HS-5 (cell line): ENCODE measurements at regions not wholly inside any gene's neighbourhood (a gene's known extent, or its start where the extent isn't known, plus 50 kb on each side); places are given as distances from the start of the nearest gene placed in this dataset.
A peak's percentile ranks its signal among the peaks of the same experiment; 100 is the strongest.

Source experiments
- DNase-seq: peaks from one replicate; pipeline ENCODE4 v3.0.0-alpha.2; 2012; ENCODE audit warnings: low read depth

DNA sequence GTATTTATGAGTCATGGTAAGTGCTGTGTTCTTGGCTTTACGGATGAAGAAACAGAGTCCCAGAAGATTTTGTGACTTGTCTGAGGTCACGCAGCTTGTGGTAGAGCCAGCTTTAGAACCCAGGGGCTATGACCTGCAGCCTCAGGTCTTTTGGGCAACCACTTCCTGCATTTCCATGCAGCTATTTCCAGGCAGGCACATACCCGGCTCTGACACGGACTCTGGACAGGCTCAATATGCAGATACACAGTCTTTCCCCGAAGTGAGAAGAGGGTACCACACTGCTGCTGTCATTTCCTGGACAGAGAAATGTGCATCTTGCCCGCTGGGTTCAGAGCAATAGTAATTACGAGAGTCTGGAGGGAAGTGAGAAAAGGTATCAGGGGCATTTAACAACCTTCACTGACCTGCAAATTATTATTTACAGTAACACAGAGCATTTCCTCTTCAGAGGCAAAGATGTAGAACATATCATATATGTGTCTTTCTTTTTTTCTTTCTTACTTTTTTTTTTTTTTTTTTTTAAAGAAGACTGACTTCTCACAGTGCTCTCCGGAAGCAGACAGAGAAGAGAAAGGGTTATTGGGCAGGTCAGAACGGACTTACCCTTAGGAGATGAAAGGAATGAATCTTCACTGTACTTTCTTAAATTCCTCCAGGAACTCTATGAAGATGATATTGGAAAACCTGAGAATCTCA lies 185.1 kb downstream of the CLIC5 start:
- DNase-seq = no peak

DNA sequence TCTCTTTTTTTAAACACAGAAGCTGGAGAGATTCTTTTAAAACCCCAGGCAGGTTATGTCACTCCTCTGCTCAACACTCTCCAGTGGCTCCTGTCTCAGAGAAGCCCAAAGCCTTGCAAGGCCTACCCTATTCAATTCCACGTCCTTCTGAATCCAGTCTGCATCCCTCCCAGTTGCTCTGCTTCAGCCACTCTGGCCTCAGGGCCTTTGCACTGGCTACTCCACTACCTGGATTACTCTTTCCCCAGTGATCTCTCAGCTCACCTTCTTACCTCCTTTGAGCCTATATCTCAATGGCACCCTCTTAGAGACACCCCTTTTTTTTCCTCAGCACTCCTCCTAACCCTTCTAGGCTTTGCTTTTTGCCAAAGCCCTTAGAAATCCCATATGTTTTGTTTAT lies 185.8 kb downstream of the CLIC5 start:
- DNase-seq = no peak

- DNase-seq = no peak
Observed at GRCh38 chr6:45827952-45828530, 187.6 kb downstream of the CLIC5 start.

DNA sequence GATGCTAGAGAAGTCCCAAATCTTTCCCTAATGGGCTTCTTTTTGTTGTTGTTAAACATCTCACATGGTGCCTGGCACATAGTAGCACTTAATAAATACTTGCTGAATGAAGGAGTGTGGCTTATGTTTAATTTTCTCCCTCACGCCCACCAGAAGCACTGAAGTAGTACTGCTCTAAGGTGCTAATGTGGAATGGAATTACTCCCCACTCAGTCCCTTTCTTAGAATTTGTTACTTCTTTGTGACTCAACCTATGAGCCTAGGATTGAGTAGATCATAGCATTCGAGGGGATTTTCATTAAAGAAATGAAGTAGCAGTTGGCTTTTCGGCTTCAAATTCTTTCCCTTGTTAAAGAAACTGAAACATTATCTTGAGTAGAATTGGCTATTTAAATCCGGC lies 192.8 kb downstream of the CLIC5 start:
- DNase-seq = no peak

DNA sequence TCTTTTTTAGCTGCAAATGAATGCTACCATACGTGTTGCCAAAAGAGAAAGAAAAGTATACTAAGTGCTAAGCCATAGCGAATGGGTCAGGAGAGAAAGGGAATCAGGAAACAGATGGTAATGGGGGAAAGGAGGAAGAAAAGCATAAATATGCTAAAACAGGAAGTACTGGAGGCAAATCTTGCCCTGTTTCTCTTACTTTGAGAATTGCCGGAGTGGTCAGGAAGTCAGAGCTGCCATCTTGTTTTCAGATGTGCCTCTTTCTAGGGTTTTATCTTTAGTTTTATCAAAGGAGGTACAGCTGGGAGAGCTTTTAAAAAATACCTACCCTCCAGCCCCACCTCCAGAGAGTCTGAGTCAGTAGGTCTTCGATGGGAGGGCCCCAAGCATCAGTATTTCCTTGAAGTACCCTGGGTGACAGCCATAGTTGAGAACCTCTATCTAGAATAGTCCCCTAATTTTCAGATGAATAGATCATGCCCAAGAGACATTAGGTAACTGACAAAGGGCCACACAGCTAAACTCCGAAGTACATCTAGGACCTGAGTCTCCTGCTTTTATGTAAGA lies 193.3 kb downstream of the CLIC5 start:
- no peak for DNase-seq

- DNase-seq = no peak
Observed at GRCh38 chr6:45818655-45819054, 197.0 kb downstream of the CLIC5 start.

DNA sequence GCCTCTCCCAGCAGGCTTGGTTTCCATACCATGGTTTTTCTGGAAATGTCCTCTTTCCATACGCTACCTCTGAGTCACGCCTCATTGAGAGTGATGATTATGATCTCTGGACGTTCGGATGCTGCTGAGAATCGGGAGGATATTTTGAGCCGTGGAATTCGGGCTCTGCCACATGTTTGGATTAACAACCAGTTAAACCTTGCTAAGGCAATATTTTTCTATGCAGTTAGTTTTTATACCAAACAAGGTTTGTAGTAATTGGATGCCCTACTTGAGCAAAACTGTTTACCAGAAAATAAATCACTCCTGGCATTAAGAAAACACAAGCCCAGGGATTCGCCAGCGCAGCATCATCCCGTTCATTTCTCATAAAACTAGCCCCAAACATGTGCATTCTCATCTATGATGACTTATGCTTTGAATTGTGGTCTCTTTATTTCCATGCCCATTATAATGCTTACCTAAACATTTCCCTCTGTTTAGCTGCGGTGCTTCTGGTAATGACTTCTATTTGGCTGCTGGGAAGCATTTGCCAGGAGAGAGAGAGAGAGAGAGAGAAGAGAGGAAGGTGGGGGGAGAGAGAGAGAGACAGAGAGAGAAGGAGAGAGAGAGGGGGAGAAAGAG lies 198.9 kb downstream of the CLIC5 start:
- no peak for DNase-seq

GRCh38 chr6:45815466-45816125 lies 200.1 kb downstream of the CLIC5 start:
- no peak for DNase-seq

DNA sequence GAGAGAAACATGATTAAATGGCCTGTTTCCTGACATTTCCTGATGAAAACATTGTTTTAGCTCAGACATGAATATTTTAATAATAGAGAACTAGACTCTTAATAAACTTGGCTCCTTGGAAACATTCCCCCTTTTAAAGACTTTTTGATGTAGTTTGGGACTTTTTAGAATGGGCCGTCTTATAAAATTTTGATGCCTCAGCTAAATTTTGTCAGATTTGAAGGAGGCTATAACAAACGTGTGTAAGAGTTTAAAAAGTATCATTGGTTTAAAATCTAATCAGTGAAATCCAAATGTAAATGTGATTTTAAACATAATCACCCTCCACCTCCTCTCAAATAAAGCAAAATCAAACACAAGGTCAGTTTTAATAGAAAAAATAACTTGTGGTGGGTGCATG lies 200.9 kb downstream of the CLIC5 start:
- no peak for DNase-seq

DNA sequence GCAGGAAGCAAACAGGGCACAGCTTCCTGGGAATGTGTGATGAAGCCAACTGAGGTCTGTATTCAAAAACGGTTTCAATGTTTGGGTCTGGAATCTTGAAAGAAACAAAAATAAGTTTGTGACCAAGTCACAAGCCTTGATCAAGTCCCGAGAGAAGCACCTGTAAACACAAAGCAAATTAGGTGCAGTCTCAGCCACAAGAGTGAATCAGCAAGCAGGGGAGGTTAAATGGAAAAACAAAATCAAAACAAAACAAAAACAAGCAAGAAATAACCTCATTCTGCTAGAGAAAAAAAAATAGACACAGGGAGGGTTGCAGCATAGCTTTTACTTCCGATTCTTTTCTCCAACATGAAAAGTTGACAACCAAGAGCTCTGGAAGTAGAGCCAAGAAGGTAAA lies 201.7 kb downstream of the CLIC5 start:
- no peak for DNase-seq

- no peak for DNase-seq
Observed at GRCh38 chr6:45812922-45813321, 202.7 kb downstream of the CLIC5 start.

DNA sequence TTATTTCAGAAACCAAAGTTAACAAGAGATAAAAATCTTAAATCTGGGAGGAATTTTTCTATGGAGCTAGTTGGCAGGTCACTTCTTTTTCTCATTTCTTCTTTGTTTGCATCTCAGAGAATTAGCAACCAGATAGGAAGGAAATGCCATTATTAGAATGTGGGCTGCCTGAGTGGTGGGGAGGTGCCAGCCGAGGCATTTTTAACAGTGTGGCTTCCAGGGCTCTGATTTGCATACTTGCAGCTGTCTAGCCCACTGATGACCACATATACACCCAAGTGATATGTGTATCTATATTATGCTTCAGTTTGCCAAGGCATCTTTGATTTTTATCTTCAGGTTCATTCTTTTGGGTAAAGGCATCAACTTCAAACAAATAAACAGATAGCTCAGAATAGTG lies 206.7 kb downstream of the CLIC5 start:
- no peak for DNase-seq

DNA sequence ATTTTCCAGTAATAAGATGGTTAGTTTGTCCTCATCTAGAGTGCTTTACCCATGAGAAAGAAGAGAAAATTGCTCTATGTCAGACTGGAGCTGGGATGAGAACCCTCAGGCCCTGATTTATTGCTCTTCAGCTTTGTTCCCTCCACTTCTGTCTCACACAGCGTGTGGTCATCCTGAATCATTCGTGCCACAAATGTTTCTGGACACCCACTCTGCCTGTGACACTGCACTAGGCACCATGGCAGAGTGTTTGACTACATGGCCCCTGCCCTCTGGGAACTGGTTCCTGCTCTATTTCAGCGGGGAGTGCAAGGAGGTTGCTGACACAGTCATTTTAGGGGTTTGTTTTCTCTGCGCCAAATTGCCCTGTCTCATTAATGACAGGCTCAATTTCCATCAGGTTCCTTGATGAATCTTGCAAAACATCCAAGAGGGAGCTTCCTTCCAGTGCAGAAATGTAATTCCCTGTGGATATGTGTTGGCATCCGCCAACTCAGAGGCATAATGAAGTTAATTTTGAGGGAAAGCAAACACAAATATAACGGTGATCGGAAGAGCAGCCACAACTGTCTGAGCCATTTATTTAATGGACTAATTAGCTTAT lies 207.5 kb downstream of the CLIC5 start:
- DNase-seq = no peak

DNA sequence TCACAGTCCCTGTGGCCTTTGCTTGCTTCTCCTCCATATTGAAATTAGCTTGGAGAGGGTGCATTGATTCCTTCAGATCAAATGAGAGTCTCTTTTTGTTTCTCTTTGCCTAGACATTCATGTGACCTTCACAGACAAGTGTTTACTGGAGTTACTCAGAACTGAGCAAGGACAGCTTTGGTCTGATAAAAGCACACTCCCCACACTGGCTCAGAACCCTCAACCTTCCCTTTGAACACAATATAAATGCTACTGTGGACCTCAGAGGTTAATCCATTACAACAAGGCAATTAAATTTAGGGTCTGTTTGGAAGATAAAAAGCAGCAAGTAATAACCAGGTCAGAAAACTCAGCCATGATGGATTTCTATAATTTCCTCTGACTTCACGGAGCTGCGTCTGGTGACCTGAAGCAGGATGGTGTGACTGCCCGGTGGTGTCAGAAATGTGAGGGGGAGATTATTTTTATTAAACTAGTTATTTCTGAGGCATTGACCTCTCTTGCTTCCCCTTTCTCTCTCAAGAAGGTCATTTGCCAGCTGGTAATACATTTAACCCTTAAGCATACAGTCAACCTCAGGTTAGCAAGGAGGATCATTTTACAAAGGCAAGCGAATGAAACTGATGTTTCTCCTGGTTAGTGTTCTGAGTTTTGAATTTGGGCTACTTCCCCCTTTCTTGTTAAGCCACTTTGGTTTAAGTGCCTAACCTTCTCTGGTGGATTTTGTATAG lies 208.2 kb downstream of the CLIC5 start:
- no peak for DNase-seq

GRCh38 chr6:45806172-45806571 lies 209.5 kb downstream of the CLIC5 start:
- DNase-seq = no peak

GRCh38 chr6:45803071-45803470 lies 212.6 kb downstream of the CLIC5 start:
- DNase-seq = no peak

DNA sequence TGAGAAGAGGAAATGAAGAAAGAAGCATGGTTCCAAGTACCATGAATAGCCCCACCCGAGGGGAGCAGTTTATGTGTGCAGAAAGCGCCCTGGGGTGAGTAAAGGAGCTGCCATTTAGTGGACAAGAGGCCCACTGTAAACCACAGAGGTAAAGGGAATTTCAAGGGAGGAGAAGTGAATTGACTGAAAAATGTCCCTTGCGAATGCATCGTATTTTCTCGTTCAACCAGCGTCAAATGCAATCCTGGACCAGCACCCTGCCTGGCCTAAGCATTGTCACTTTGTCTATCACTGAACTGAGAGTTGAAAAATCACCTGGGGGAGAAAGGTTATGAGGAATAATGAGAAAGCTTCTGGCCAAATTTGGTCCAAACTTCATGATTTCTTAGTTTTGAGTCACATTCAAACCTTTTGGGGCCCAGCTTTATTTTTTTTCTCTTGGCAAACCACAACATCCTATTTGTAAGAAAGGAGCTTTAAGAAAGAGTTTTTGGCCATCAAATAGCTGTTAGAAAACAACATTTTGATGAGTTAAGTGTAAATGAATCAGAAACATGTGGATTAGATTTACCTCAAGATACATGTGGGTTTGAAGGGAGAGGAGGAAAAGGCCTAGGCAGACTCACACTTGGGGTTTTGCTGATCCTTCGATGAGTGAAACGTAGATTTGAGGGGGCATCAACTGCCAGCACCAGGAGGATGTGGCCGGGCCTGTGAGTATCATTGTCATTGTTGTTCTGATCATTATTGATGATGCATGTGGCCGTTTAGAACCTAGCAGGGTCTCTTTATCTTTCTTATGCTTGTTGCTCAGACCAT lies 214.0 kb downstream of the CLIC5 start:
- DNase-seq = peak; percentile 25

DNA sequence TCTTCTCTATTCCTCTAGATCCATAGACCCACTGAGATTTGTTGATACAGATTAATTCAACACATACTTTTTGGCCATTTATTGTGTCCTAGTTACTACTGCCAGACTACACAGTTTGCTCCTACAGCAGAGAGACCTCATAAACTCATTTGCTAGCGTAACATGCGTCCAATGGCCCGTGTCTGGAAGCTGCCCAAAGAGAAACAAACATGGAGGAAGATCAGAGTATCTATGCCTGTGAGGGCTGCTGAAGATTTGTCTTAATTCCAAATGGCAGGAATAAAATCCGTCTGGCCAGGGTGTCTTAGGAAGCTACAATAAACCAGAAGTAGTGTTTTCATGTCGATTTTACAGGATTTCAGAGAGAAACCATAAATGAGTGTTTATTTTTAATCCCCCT lies 214.7 kb downstream of the CLIC5 start:
- no peak for DNase-seq

DNA sequence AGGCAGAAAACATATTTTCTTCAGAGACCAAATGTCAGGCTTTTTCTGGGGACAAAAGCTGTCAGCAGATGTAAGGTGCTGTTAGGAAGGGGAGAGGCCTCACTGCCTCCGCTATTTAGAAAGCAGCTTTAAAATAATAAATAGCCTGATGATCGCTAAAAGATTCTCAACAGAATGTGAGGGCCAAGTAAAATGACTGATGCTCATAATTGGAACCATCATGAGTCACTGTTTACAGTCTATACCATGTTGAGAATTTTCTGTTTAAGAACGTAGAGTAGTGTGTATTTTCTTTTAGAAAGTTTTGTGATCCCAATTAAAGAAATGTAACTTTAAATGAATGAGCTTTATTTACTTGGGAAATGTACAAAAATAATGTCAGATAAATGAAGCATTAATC lies 220.0 kb downstream of the CLIC5 start:
- no peak for DNase-seq

DNA sequence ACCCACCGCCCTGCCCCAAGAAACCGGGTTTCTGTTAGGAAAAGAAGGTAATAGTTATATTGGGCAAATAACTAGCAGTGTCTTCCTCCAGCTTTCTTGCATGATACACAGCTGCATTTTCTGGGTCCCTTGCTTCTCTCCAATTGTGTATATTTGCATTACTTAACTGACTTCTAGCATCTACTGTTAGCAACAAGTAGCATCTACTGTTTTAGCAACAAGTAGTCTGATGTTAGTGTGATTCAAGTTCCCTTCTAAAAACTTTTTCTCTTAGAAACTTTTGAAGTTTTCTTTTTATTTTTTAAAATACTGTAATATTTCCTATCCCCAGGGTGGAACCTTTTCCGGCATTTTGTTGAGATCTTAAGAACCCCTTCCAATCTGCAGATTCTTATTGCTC lies 221.2 kb downstream of the CLIC5 start:
- no peak for DNase-seq
